Left ventricle myocardium inferior (tissue), 1 donor: ENCODE measurements at regions not wholly inside any gene's neighbourhood (a gene's known extent, or its start where the extent isn't known, plus 50 kb on each side); places are given as distances from the start of the nearest gene placed in this dataset.

Source experiments
- DNase-seq: peaks from one replicate; pipeline ENCODE4 v3.0.0-alpha.2; 2020
- H3K27ac ChIP-seq: fragments of 200-600 bp; replicated peaks from 2 replicates; pipeline ENCODE4 v1.8.0; 2021
- H3K27me3 ChIP-seq: fragments of 200-600 bp; 2 replicates; pipeline ENCODE4 v1.8.0; 2021; ENCODE audit warnings: low read depth
- H3K36me3 ChIP-seq: fragments of 200-600 bp; 2 replicates; pipeline ENCODE4 v1.8.0; 2021
- H3K4me1 ChIP-seq: fragments of 200-600 bp; 2 replicates; pipeline ENCODE4 v1.8.0; 2021
- H3K4me3 ChIP-seq: fragments of 200-600 bp; 2 replicates; pipeline ENCODE4 v1.8.0; 2021; ENCODE audit warnings: mild to moderate bottlenecking, moderate library complexity
- H3K9me3 ChIP-seq: fragments of 200-600 bp; replicated peaks from 2 replicates; pipeline ENCODE4 v1.8.0; 2021
- CTCF ChIP-seq: fragments of 200-600 bp; IDR thresholded peaks from 2 replicates; pipeline ENCODE4 v1.8.0; 2021; ENCODE audit warnings: antibody characterized with exemption, mild to moderate bottlenecking, borderline replicate concordance
- intact Hi-C: fragments of 100-400 bp; cut with micrococcal nuclease; formaldehyde crosslinking; loops from one replicate; pipeline ENCODE4 v1.11.0; 2022
- donor health status: DM: no; HTN: yes; CAD: no; lungs with severe emphysema.

- H3K9me3 ChIP-seq = no peaks in the 10 kb centered on the region
- no peak overlapping the region for H3K27ac ChIP-seq
- H3K27me3 ChIP-seq = no peaks in the 10 kb centered on the region
- no peak overlapping the region for H3K4me3 ChIP-seq
- TF ChIP-seq CTCF = no peak
- H3K36me3 ChIP-seq = no peaks in the 10 kb centered on the region
- no peak for DNase-seq
- H3K4me1 ChIP-seq = no peaks in the 10 kb centered on the region
- intact Hi-C loops = no loop called here
Observed at GRCh38 chr1:76705560-76705959, 161.7 kb upstream of the ST6GALNAC5 start.

DNA sequence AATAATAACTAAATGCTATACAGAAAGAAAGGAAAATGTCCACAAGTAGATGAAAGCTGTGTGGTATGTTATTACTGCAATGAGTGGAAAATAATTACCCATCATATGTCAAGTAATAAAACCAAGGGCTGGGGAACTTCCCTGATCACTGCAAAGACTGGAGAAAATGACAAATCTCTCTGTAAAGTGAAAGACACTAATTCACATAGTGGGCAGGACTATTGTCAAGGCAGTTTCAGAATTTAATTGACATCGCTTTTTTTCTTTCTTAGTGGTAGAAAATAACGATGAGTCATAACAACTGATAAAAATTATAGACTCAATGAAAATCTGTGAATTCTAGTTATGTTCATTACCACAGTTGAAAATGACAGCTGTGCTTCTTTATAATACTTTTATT is 153.7 kb upstream of the ST6GALNAC5 start:
- H3K27me3 ChIP-seq = no peaks in the 10 kb centered on the region
- no peaks in the 10 kb centered on the region for H3K36me3 ChIP-seq
- intact Hi-C loops = no loop called here
- no peak for TF ChIP-seq CTCF
- H3K9me3 ChIP-seq = no peaks in the 10 kb centered on the region
- H3K4me1 ChIP-seq = no peaks in the 10 kb centered on the region
- no peak overlapping the region for H3K27ac ChIP-seq
- H3K4me3 ChIP-seq = no peak overlapping the region
- DNase-seq = no peak

DNA sequence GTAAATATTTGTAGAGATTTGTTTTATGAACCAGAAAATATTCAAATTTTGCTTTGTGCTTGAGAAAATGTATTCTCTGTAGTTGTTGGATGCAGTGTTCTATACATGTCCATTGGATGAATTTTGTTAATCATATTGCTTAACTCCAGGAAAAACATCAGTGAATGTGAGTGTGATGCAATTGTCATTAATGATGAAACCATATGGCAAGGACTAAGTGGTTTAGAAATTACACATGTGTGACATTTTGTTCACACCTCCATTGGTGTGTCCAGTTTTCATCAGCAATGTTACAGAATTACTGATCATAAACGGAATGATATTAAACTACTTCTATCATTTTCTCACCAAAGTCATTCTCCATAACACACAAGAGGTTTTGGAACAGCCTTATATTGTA is 151.8 kb upstream of the ST6GALNAC5 start:
- no peak overlapping the region for H3K4me3 ChIP-seq
- no peaks in the 10 kb centered on the region for H3K9me3 ChIP-seq
- no peak for TF ChIP-seq CTCF
- no peaks in the 10 kb centered on the region for H3K36me3 ChIP-seq
- DNase-seq = no peak
- no peaks in the 10 kb centered on the region for H3K4me1 ChIP-seq
- no peaks in the 10 kb centered on the region for H3K27me3 ChIP-seq
- no peak overlapping the region for H3K27ac ChIP-seq
- intact Hi-C loops = no loop called here

DNA sequence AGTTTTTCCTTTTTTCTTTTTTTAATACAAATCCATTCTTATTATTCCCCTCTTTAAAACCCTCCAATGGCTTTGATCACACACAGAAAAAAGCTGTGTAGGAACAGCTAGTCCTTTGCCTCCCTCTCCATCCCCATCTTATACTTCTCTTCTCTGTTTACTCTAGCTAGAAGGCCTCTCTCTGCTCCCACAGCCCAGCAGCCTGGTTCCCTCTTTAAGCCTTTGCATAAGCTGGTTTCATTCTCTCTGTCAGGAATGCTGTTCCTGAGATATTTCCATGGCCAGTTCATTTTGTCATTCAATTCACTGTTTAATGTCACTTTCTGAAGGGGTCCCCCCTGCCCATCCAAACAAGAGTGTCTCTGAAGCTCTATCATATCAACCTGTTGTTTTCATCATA is 143.3 kb upstream of the ST6GALNAC5 start:
- TF ChIP-seq CTCF = no peak
- intact Hi-C loops = no loop called here
- no peaks in the 10 kb centered on the region for H3K27me3 ChIP-seq

GRCh38 chr1:76724816-76725215 is 142.5 kb upstream of the ST6GALNAC5 start:
- no peak overlapping the region for H3K4me3 ChIP-seq
- H3K9me3 ChIP-seq = no peaks in the 10 kb centered on the region
- no peaks in the 10 kb centered on the region for H3K4me1 ChIP-seq
- no peaks in the 10 kb centered on the region for H3K27me3 ChIP-seq
- TF ChIP-seq CTCF = no peak
- H3K36me3 ChIP-seq = no peaks in the 10 kb centered on the region
- intact Hi-C loops = no loop called here
- no peak overlapping the region for H3K27ac ChIP-seq
- no peak for DNase-seq

More for the DNA sequence above, 143.3 kb upstream of the ST6GALNAC5 start:
- no peaks in the 10 kb centered on the region for H3K4me1 ChIP-seq
- H3K36me3 ChIP-seq = no peaks in the 10 kb centered on the region
- no peak overlapping the region for H3K27ac ChIP-seq
- H3K9me3 ChIP-seq = no peaks in the 10 kb centered on the region
- H3K4me3 ChIP-seq = no peak overlapping the region
- no peak for DNase-seq
